GM18858 (cell line): ENCODE measurements at regions not wholly inside any gene's neighbourhood (a gene's known extent, or its start where the extent isn't known, plus 50 kb on each side); places are given as distances from the start of the nearest gene placed in this dataset.

Experiments
- ATAC-seq: cut with Tn5 transposase; IDR thresholded peaks from one replicate; pipeline ENCODE4 v1.9.1; 2021; ENCODE audit not compliant: unreplicated experiment

DNA sequence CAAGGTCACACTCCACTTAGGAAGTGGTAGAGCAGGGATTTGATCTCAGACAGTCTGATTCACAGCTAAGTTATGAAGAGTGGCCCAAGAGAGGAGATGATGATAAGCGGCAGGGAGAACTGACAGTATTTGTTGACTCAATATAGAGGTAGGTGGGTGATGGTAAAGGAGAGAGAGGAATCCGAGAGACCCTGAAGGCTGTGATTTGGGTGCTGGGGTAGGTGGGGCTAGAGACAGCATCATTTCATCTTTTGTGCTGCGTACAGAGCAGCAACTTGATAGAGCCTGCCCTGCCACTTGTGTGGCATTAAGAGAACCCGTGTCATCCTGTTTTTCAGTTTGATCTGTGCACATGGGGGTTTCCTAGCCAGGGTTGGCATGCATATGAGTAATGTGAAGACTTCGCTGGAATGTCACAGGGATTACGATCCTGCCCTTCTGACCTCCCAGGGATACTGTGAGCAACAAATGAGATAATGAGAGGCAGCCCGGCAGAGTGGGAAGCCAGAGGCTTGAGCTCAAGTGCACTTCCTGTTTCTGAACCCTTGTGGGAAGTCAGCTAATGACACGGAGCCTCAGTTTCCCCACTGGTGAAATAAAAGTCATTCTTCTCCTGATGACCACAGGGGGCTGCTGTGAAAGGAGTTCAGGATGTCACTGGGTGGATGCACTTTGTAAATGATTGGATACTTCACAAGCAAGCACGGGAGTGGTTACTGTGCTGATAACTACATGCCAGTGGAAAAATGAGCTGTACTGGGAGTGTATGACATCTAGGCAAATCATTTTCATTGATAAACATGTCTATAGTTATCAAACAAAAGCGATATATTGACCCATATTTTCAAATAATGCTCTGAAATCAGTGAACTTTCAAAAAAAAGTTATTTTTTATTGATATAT, 59.5 kb upstream of the IGF1 start:
- ATAC-seq = no peak

- no peak for ATAC-seq
Measured at GRCh38 chr12:102535306-102535705, 54.9 kb upstream of the IGF1 start.

- no peak for ATAC-seq
Measured at GRCh38 chr12:102534899-102535298, 54.5 kb upstream of the IGF1 start.

DNA sequence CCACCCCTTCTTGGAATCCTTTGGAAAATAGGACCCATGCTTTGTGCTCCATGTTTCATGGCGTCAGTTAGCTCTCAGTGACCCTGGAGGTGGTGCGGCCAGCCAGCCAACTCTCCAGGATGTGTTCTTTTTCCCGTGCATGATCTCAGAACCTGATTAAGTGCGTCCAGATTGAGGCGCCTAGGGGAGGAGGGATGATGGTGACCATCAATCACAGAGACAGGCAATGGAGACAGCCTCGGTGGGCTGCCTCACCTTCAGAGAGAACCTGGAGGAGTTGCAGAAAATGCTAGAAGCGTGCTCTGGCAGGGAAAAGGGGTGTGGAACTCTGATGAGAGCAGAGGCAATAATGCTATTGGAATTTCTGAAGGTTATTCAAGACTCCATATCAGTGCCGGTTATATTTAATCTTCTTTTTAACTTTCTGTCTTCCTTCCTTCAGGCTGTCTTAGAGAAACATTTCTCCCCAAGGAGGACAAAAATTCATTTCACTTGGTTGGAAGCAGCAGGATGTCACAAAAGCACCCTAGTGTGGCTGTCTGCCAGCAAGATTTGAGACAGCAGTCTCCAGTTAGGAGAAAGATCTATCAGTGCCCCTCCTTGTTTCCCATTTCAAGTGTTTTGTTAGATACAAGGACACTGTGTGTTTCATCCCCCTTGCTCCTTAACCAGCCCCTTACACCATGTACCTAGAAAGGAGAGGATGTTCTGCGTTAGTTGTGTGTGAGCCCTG, 53.3 kb upstream of the IGF1 start:
- no peak for ATAC-seq
